NOMO-1 treated with dmso at 0.1 percent for 144 hours (cell line): ENCODE measurements at regions not wholly inside any gene's neighbourhood (a gene's known extent, or its start where the extent isn't known, plus 50 kb on each side); places are given as distances from the start of the nearest gene placed in this dataset.
"Not testable (repeated sequence)": the region's sequence is repeated elsewhere in the genome, so short reads cannot be mapped to it uniquely, and the experiment has no call there.

Experiments
- DNase-seq: peaks from one replicate; lab custom pipeline; 2025; ENCODE audit not compliant: unreplicated experiment; lab: John Stamatoyannopoulos, UW

GRCh38 chr16:51982715-51983680, 563.9 kb downstream of the TOX3 start:
- DNase-seq: no peak

- no peak for DNase-seq
Measured at GRCh38 chr16:51981725-51982124, 565.2 kb downstream of the TOX3 start.

- DNase-seq: not testable (repeated sequence)
Measured at GRCh38 chr16:51977506-51977905, 569.4 kb downstream of the TOX3 start.

- no peak for DNase-seq
Measured at GRCh38 chr16:51971184-51971583, 575.8 kb downstream of the TOX3 start.

- no peak for DNase-seq
Measured at GRCh38 chr16:51968749-51969148, 578.2 kb downstream of the TOX3 start.

GRCh38 chr16:51967646-51968045, 579.3 kb downstream of the TOX3 start:
- DNase-seq: no peak

- DNase-seq: no peak
Measured at GRCh38 chr16:51960931-51961330, 586.0 kb downstream of the TOX3 start.

GRCh38 chr16:51953286-51953985, 593.5 kb downstream of the TOX3 start:
- DNase-seq: no peak

- no peak for DNase-seq
Measured at GRCh38 chr16:51952500-51952899, 594.4 kb downstream of the TOX3 start.

- no peak for DNase-seq
Measured at GRCh38 chr16:51951668-51952298, 595.2 kb downstream of the TOX3 start.

GRCh38 chr16:51950118-51950780, 596.7 kb downstream of the TOX3 start:
- no peak for DNase-seq

- DNase-seq: no peak
Measured at GRCh38 chr16:51949282-51949681, 597.7 kb downstream of the TOX3 start.

GRCh38 chr16:51941412-51941811, 605.5 kb downstream of the TOX3 start:
- no peak for DNase-seq

- DNase-seq: no peak
Measured at GRCh38 chr16:51940183-51940582, 606.8 kb downstream of the TOX3 start.

- DNase-seq: no peak
Measured at GRCh38 chr16:51939378-51939871, 607.5 kb downstream of the TOX3 start.

GRCh38 chr16:51938861-51939260, 608.1 kb downstream of the TOX3 start:
- no peak for DNase-seq

GRCh38 chr16:51937771-51938170, 609.2 kb downstream of the TOX3 start:
- no peak for DNase-seq

- DNase-seq: no peak
Measured at GRCh38 chr16:51936846-51937245, 610.1 kb downstream of the TOX3 start.

- DNase-seq: no peak
Measured at GRCh38 chr16:51932317-51932716, 614.6 kb downstream of the TOX3 start.

- DNase-seq: no peak
Measured at GRCh38 chr16:51931653-51932052, 615.3 kb downstream of the TOX3 start.

GRCh38 chr16:51924744-51925143, 622.2 kb downstream of the TOX3 start:
- DNase-seq: no peak
